Prostate gland (tissue), 2 donors: ENCODE measurements at regions not wholly inside any gene's neighbourhood (a gene's known extent, or its start where the extent isn't known, plus 50 kb on each side); places are given as distances from the start of the nearest gene placed in this dataset.

Experiments
- DNase-seq: peaks from one replicate; pipeline ENCODE4 v3.0.0-alpha.2; 2019; ENCODE audit warnings: low spot score
- H3K27ac ChIP-seq, 2 donors: fragments of 200-600 bp; sonication (generic); 2 replicates each; pipeline ENCODE4 v1.5.1; 2017 to 2019
- H3K27me3 ChIP-seq: fragments of 200-600 bp; sonication (generic); replicated peaks from 2 replicates; pipeline ENCODE4 v1.5.1; 2019; ENCODE audit not compliant: insufficient read depth
- H3K36me3 ChIP-seq, 2 donors: fragments of 200-600 bp; sonication (generic); 1 replicate in 1 of 2; 2 replicates in 1 of 2; pipeline versions ENCODE4 v1.5.1 to v1.8.1; 2017 to 2019
- H3K4me1 ChIP-seq: fragments of 200-600 bp; sonication (generic); replicated peaks from 2 replicates; pipeline ENCODE4 v1.5.1; 2019
- H3K4me3 ChIP-seq, 2 donors: fragments of 200-600 bp; sonication (generic); 2 replicates each; pipeline ENCODE4 v1.5.1; 2017 to 2019
- H3K9me3 ChIP-seq: fragments of 200-600 bp; sonication (generic); 2 replicates; pipeline ENCODE4 v1.5.1; 2017
- CTCF ChIP-seq, 4 experiments: fragments of 200-600 bp in 2 of 4; fragments of 450-650 bp in 2 of 4; sonication (generic) in 2 of 4; IDR thresholded peaks; 1 replicate in 3 of 4; 2 replicates in 1 of 4; pipeline ENCODE4 v1.5.1; 2016 to 2019; ENCODE audit warnings: antibody characterized with exemption in 4 of 4, mild to moderate bottlenecking in 2 of 4, moderate library complexity in 2 of 4
- POLR2A ChIP-seq: fragments of 450-650 bp; IDR thresholded peaks from one replicate; pipeline ENCODE4 v1.6.1; 2016; ENCODE audit warnings: antibody characterized with exemption, mild to moderate bottlenecking
- POLR2AphosphoS5 ChIP-seq: sonication (generic); formaldehyde crosslinking; IDR thresholded peaks from one replicate; pipeline ENCODE4 v1.6.1; 2017; ENCODE audit warnings: antibody characterized with exemption
- WGBS: methylation state at CpG from one replicate; pipeline ENCODE4 v1.1.5; 2018; 5-methylcytosine and 5-hydroxymethylcytosine counted together
- intact Hi-C: fragments of 100-400 bp; cut with DNase I; formaldehyde crosslinking; loops from one replicate; pipeline ENCODE4 v1.14.2; 2022

GRCh38 chr10:113441220-113441619, 111.6 kb upstream of the HABP2 start:
- TF ChIP-seq POLR2A, result no peak
- TF ChIP-seq CTCF (IDR thresholded peaks at IDR 0.05), result peak in 1 of 4 experiments; percentile 13
- no peak for TF ChIP-seq POLR2AphosphoS5

GRCh38 chr10:113441686-113442270, 111.1 kb upstream of the HABP2 start:
- H3K4me3 ChIP-seq, result no peak overlapping the region
- no peak overlapping the region for H3K27ac ChIP-seq
- intact Hi-C loops, result no loop called here
- no peak for DNase-seq
- no peak for TF ChIP-seq CTCF (IDR thresholded peaks at IDR 0.05)
- no peak for TF ChIP-seq POLR2A
- no peak for TF ChIP-seq POLR2AphosphoS5
- H3K9me3 ChIP-seq, result no peaks in the 10 kb centered on the region
- H3K27me3 ChIP-seq, result no peaks in the 10 kb centered on the region
- no peaks in the 10 kb centered on the region for H3K36me3 ChIP-seq
- H3K4me1 ChIP-seq, result no peaks in the 10 kb centered on the region
- 90% methylated on average over 4 of the region's 4 CpGs for WGBS

More at GRCh38 chr10:113441220-113441619, 111.6 kb upstream of the HABP2 start:
- Histone ChIP-seq H3K36me3 (no peaks in the 10 kb centered on the region), H3K4me3 (no peak overlapping the region), H3K27me3 (no peaks in the 10 kb centered on the region), H3K9me3 (no peaks in the 10 kb centered on the region), H3K27ac (no peak overlapping the region), H3K4me1 (no peaks in the 10 kb centered on the region)
- intact Hi-C loops, result no loop called here
- no peak for DNase-seq
- WGBS, result 89% methylated on average over 6 of the region's 6 CpGs

GRCh38 chr10:113442336-113442735, 110.5 kb upstream of the HABP2 start:
- Histone ChIP-seq H3K27me3 (no peaks in the 10 kb centered on the region), H3K4me3 (no peak overlapping the region), H3K4me1 (no peaks in the 10 kb centered on the region), H3K9me3 (no peaks in the 10 kb centered on the region), H3K27ac (no peak overlapping the region), H3K36me3 (no peaks in the 10 kb centered on the region)
- intact Hi-C loops, result no loop called here
- 74% methylated on average over 2 of the region's 2 CpGs for WGBS
- no peak for DNase-seq
- no peak for TF ChIP-seq CTCF (IDR thresholded peaks at IDR 0.05)
- no peak for TF ChIP-seq POLR2A
- TF ChIP-seq POLR2AphosphoS5, result no peak

GRCh38 chr10:113443141-113443925, 109.5 kb upstream of the HABP2 start:
- TF ChIP-seq CTCF (IDR thresholded peaks at IDR 0.05), result no peak
- TF ChIP-seq POLR2A, result no peak
- no peak for TF ChIP-seq POLR2AphosphoS5
- no peak for DNase-seq
- Histone ChIP-seq H3K4me1 (no peaks in the 10 kb centered on the region), H3K27me3 (no peaks in the 10 kb centered on the region), H3K27ac (no peak overlapping the region), H3K9me3 (no peaks in the 10 kb centered on the region), H3K4me3 (no peak overlapping the region), H3K36me3 (no peaks in the 10 kb centered on the region)
- 72% methylated on average over 3 of the region's 3 CpGs for WGBS
- intact Hi-C loops, result no loop called here
